Mucosa of descending colon (tissue), 3 donors: ENCODE measurements at regions not wholly inside any gene's neighbourhood (a gene's known extent, or its start where the extent isn't known, plus 50 kb on each side); places are given as distances from the start of the nearest gene placed in this dataset.

Source experiments
- ATAC-seq: fragments of 200-7000 bp; cut with Tn5 transposase; one replicate; pipeline ENCODE4 v1.9.1; 2020; ENCODE audit warnings: mild to moderate bottlenecking, moderate library complexity
- DNase-seq, 3 donors: peaks; one replicate each; pipeline ENCODE4 v3.0.0-alpha.2; 2020
- H3K36me3 ChIP-seq: fragments of 200-600 bp; one replicate; pipeline ENCODE4 v1.8.0; 2021; ENCODE audit warnings: low read depth, mild to moderate bottlenecking
- H3K4me1 ChIP-seq: fragments of 200-600 bp; one replicate; pipeline ENCODE4 v1.8.0; 2021; ENCODE audit warnings: low read depth, mild to moderate bottlenecking
- H3K4me3 ChIP-seq: fragments of 200-600 bp; one replicate; pipeline ENCODE4 v1.8.0; 2021; ENCODE audit warnings: mild to moderate bottlenecking
- H3K9me3 ChIP-seq: fragments of 200-600 bp; one replicate; pipeline ENCODE4 v1.8.0; 2021; ENCODE audit warnings: mild to moderate bottlenecking
- CTCF ChIP-seq: fragments of 200-600 bp; IDR thresholded peaks from one replicate; pipeline ENCODE4 v1.8.0; 2022; ENCODE audit warnings: antibody characterized with exemption, mild to moderate bottlenecking
- intact Hi-C, 2 donors: fragments of 100-400 bp; cut with DNase I in 1 of 2; cut with micrococcal nuclease in 1 of 2; formaldehyde crosslinking; loops; one replicate each; pipeline versions ENCODE4 v1.11.0 to v1.11.1; 2022; cut with DNase I, micrococcal nuclease
- donor health status: DM: no; HTN: no; CAD: no; lungs with moderate emphysema.
- donor health status: DM: no; HTN: no; CAD: no.
- donor health status: DM: no; HTN: yes; CAD: no.

- peaks cover 15% of the 10 kb centered on the region for H3K9me3 ChIP-seq
Measured at GRCh38 chr6:159435701-159436100, 257.3 kb downstream of the SOD2 start.

GRCh38 chr6:159434410-159434809 is 258.6 kb downstream of the SOD2 start:
- Histone ChIP-seq H3K4me1 (no peaks in the 10 kb centered on the region), H3K36me3 (no peaks in the 10 kb centered on the region), H3K9me3 (peaks cover 15% of the 10 kb centered on the region), H3K4me3 (no peak overlapping the region)
- no peak for ATAC-seq
- no peak for TF ChIP-seq CTCF
- intact Hi-C loops, result no loop called here
- DNase-seq, result no peak

More at GRCh38 chr6:159435701-159436100, 257.3 kb downstream of the SOD2 start:
- TF ChIP-seq CTCF, result no peak
- Histone ChIP-seq H3K36me3 (no peaks in the 10 kb centered on the region), H3K4me1 (no peaks in the 10 kb centered on the region), H3K4me3 (no peak overlapping the region)
- DNase-seq (no peak), ATAC-seq (no peak)
- intact Hi-C loops, result no loop called here

GRCh38 chr6:159433550-159433949 is 259.5 kb downstream of the SOD2 start:
- peaks cover 15% of the 10 kb centered on the region for H3K9me3 ChIP-seq
- DNase-seq (no peak), ATAC-seq (no peak)

GRCh38 chr6:159431750-159432149 is 261.3 kb downstream of the SOD2 start:
- Histone ChIP-seq H3K36me3 (no peaks in the 10 kb centered on the region), H3K4me3 (no peak overlapping the region), H3K9me3 (peaks cover 15% of the 10 kb centered on the region), H3K4me1 (no peaks in the 10 kb centered on the region)
- DNase-seq (no peak), ATAC-seq (no peak)
- no peak for TF ChIP-seq CTCF
- intact Hi-C loops, result no loop called here

More at GRCh38 chr6:159433550-159433949, 259.5 kb downstream of the SOD2 start:
- intact Hi-C loops, result no loop called here
- H3K4me1 ChIP-seq, result no peaks in the 10 kb centered on the region
- no peaks in the 10 kb centered on the region for H3K36me3 ChIP-seq
- H3K4me3 ChIP-seq, result no peak overlapping the region
- no peak for TF ChIP-seq CTCF

- no peak for DNase-seq
- intact Hi-C loops, result no loop called here
- H3K9me3 ChIP-seq, result peaks cover 15% of the 10 kb centered on the region
- ATAC-seq, result no peak
- no peak overlapping the region for H3K4me3 ChIP-seq
- H3K4me1 ChIP-seq, result no peaks in the 10 kb centered on the region
- TF ChIP-seq CTCF, result no peak
- H3K36me3 ChIP-seq, result no peaks in the 10 kb centered on the region
Measured at GRCh38 chr6:159430323-159430722, 261.1 kb downstream of the FNDC1 start.

- Histone ChIP-seq H3K4me1 (no peaks in the 10 kb centered on the region), H3K9me3 (peaks cover 15% of the 10 kb centered on the region), H3K36me3 (no peaks in the 10 kb centered on the region), H3K4me3 (no peak overlapping the region)
- intact Hi-C loops, result no loop called here
- no peak for DNase-seq
- TF ChIP-seq CTCF, result no peak
- no peak for ATAC-seq
Measured at GRCh38 chr6:159429433-159429832, 260.2 kb downstream of the FNDC1 start.
